Dendritic cell treated with granulocyte-macrophage colony-stimulating factor and Interleukin-4, amounts not matched to agents 40 ng/mL and 50 ng/mL, for 4 days (primary cell): ENCODE measurements at regions not wholly inside any gene's neighbourhood (a gene's known extent, or its start where the extent isn't known, plus 50 kb on each side); places are given as distances from the start of the nearest gene placed in this dataset.
"Not testable (repeated sequence)": the region's sequence is repeated elsewhere in the genome, so short reads cannot be mapped to it uniquely, and the experiment has no call there.

Experiments used
- H3K27ac Mint-ChIP-seq: one replicate; pipeline ENCODE4 v1.8.0; 2022; ENCODE audit warnings: mild to moderate bottlenecking, mixed read lengths
- H3K27me3 Mint-ChIP-seq: one replicate; pipeline ENCODE4 v1.8.0; 2022; ENCODE audit warnings: mild to moderate bottlenecking, mixed read lengths
- H3K36me3 Mint-ChIP-seq: one replicate; pipeline ENCODE4 v1.8.0; 2022; ENCODE audit warnings: low read depth, mixed read lengths
- H3K4me1 Mint-ChIP-seq: one replicate; pipeline ENCODE4 v1.8.0; 2022; ENCODE audit warnings: low read depth, mixed read lengths
- H3K4me3 Mint-ChIP-seq: one replicate; pipeline ENCODE4 v1.8.0; 2022; ENCODE audit warnings: mild to moderate bottlenecking, moderate library complexity, mixed read lengths
- H3K9me3 Mint-ChIP-seq: one replicate; pipeline ENCODE4 v1.8.0; 2022; ENCODE audit warnings: mixed read lengths
- intact Hi-C: fragments of 100-400 bp; cut with micrococcal nuclease; formaldehyde crosslinking; loops from one replicate; pipeline ENCODE4 v1.15.0; 2022

GRCh38 chr5:99339758-99340157 lies 411.0 kb upstream of the CHD1 start:
- H3K4me3 Mint-ChIP-seq, H3K27ac Mint-ChIP-seq, intact Hi-C loops, H3K4me1 Mint-ChIP-seq, H3K36me3 Mint-ChIP-seq, H3K27me3 Mint-ChIP-seq: not testable (repeated sequence)
- H3K9me3 Mint-ChIP-seq, result peaks cover 32% of the 10 kb centered on the region

DNA sequence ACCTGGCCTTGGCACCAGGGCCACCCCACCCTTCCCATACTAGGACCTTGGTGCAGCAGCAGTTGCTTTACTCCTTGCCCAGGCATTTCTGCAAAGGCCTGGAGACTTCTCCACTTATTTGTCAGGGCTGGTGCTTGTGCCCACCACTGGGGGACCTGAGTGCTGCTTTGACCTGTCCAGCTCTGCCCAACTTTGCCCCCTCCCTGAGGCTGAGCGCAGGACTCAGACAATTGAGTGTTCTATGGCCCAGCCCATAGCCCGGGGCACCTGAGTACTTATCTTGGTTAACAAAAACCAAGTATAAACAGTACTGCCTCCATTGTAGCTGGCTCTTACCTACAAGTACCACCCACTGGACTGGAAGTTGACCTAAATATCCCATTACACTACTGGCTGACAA lies 406.1 kb upstream of the CHD1 start:
- no peak overlapping the region for H3K27ac Mint-ChIP-seq
- H3K36me3 Mint-ChIP-seq, result no peaks in the 10 kb centered on the region
- H3K27me3 Mint-ChIP-seq, result no peaks in the 10 kb centered on the region
- H3K4me3 Mint-ChIP-seq, result no peak overlapping the region
- no peaks in the 10 kb centered on the region for H3K4me1 Mint-ChIP-seq
- H3K9me3 Mint-ChIP-seq, result peaks cover 18% of the 10 kb centered on the region
- intact Hi-C loops, result no loop called here

GRCh38 chr5:99331061-99331460 lies 402.3 kb upstream of the CHD1 start:
- Mint-ChIP-seq H3K9me3 (peaks cover 6% of the 10 kb centered on the region), H3K27me3 (peaks cover 3% of the 10 kb centered on the region), H3K36me3 (no peaks in the 10 kb centered on the region), H3K4me1 (no peaks in the 10 kb centered on the region), H3K27ac (no peak overlapping the region), H3K4me3 (no peak overlapping the region)
- intact Hi-C loops, result no loop called here

DNA sequence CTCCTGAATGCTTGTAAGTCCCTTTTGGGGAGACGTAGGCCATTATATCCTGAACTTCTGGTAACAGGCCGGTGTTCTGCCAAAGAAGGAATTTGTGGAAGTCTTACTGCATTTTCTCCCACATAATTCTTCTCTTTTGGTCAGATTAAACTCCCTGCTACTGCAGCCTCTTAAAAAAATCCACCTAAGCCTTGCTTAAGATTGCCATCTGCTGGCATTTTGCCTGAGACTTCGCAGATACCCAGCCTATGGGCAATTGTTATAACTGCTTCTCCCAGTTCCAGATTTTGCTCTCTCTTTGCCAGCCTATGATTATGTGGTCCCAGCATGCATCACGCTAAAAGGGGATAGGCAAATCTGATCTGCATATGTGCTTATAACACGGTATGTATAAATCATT lies 391.6 kb upstream of the CHD1 start:
- no peak overlapping the region for H3K4me3 Mint-ChIP-seq
- peaks cover 6% of the 10 kb centered on the region for H3K36me3 Mint-ChIP-seq
- no peaks in the 10 kb centered on the region for H3K9me3 Mint-ChIP-seq
- H3K27me3 Mint-ChIP-seq, result peaks cover 9% of the 10 kb centered on the region
- intact Hi-C loops, result loop anchor here (1.0 to 10.0 kb wide), 3 partner anchors 151 to 546 kb away; partner anchors contain the start of gene RGMB
- H3K4me1 Mint-ChIP-seq, result peaks cover 16% of the 10 kb centered on the region
- no peak overlapping the region for H3K27ac Mint-ChIP-seq

GRCh38 chr5:99317136-99317535 lies 388.3 kb upstream of the CHD1 start:
- Mint-ChIP-seq H3K4me3 (no peak overlapping the region), H3K9me3 (no peaks in the 10 kb centered on the region), H3K4me1 (peaks cover 16% of the 10 kb centered on the region), H3K27ac (peak overlapping the region; percentile 68), H3K27me3 (peaks cover under 1% of the 10 kb centered on the region), H3K36me3 (peaks cover 6% of the 10 kb centered on the region)
- intact Hi-C loops, result loop anchor here (10.0 kb wide), 1 partner anchor 412 kb away; no protein-coding TSS in a partner anchor

- H3K9me3 Mint-ChIP-seq, result no peaks in the 10 kb centered on the region
- no peak overlapping the region for H3K4me3 Mint-ChIP-seq
- H3K36me3 Mint-ChIP-seq, result peaks cover 6% of the 10 kb centered on the region
- intact Hi-C loops, result loop anchor here (10.0 kb wide), 1 partner anchor 412 kb away; no protein-coding TSS in a partner anchor
- H3K27me3 Mint-ChIP-seq, result no peaks in the 10 kb centered on the region
- H3K4me1 Mint-ChIP-seq, result peaks cover 16% of the 10 kb centered on the region
- H3K27ac Mint-ChIP-seq, result peak overlapping the region; percentile 68
Measured at GRCh38 chr5:99316484-99316883, 387.7 kb upstream of the CHD1 start.

- H3K4me3 Mint-ChIP-seq, result no peak overlapping the region
- intact Hi-C loops, result loop anchor here (10.0 kb wide), 1 partner anchor 411 kb away; no protein-coding TSS in a partner anchor
- H3K27me3 Mint-ChIP-seq, result no peaks in the 10 kb centered on the region
- peaks cover 6% of the 10 kb centered on the region for H3K36me3 Mint-ChIP-seq
- no peak overlapping the region for H3K27ac Mint-ChIP-seq
- H3K9me3 Mint-ChIP-seq, result no peaks in the 10 kb centered on the region
- H3K4me1 Mint-ChIP-seq, result peaks cover 20% of the 10 kb centered on the region
Measured at GRCh38 chr5:99315413-99316183, 386.8 kb upstream of the CHD1 start.

DNA sequence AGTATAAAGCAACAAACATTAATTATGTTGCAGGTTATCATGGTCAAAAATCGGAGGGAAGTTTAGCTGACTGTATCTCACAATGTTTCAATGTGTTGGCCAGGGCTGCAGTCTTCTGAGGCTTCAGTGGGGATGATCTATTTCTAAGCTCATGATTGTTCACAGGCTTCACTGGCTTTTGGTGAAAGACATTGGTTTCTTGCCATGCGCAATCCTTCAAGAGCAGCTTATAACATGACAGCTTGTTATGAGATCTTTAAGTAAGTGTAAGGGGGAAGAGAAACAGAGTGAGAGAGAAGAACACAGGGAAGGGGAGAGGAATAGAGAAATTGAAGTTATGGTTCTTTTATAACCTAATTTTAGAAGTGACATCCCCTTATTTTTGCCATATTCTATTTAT lies 385.9 kb upstream of the CHD1 start:
- Mint-ChIP-seq H3K36me3 (peaks cover 6% of the 10 kb centered on the region), H3K27ac (no peak overlapping the region), H3K9me3 (no peaks in the 10 kb centered on the region), H3K4me3 (no peak overlapping the region), H3K4me1 (peaks cover 18% of the 10 kb centered on the region), H3K27me3 (no peaks in the 10 kb centered on the region)
- intact Hi-C loops, result loop anchor here (10.0 kb wide), 1 partner anchor 410 kb away; no protein-coding TSS in a partner anchor

GRCh38 chr5:99308131-99308530 lies 379.3 kb upstream of the CHD1 start:
- Mint-ChIP-seq H3K4me3 (no peak overlapping the region), H3K27me3 (no peaks in the 10 kb centered on the region), H3K27ac (no peak overlapping the region)

DNA sequence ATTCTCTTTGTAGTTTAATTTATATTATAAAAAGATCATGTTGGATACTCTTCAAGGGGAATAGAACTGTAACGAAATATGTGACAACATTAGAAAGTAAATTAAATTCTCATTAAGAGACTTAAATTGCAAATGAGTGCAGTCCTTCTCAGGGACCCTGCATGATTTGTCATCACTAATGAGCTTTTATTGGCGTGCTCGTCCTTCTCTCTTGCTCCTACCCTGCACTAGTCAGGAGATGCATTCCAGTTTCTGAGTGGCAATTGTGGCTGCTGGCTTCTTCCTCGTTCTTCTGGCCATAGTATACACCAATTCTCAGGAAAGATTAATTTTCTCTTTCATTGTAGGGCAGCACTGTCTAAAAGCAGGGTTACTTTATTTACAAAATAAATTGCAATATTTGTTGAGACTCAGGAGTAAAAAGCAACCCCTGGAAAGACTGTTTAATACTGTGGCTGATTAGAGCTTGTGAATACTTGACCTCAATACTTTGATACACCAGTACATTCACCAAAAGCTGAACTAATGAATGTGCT lies 376.3 kb upstream of the CHD1 start:
- intact Hi-C loops, result no loop called here
- Mint-ChIP-seq H3K27ac (no peak overlapping the region), H3K4me3 (no peak overlapping the region), H3K9me3 (peaks cover 10% of the 10 kb centered on the region), H3K27me3 (no peaks in the 10 kb centered on the region), H3K4me1 (peaks cover 10% of the 10 kb centered on the region), H3K36me3 (no peaks in the 10 kb centered on the region)

More at GRCh38 chr5:99308131-99308530, 379.3 kb upstream of the CHD1 start:
- Mint-ChIP-seq H3K9me3 (no peaks in the 10 kb centered on the region), H3K4me1 (peaks cover 17% of the 10 kb centered on the region), H3K36me3 (no peaks in the 10 kb centered on the region)
- intact Hi-C loops, result no loop called here

GRCh38 chr5:99285606-99286005 lies 356.8 kb upstream of the CHD1 start:
- Mint-ChIP-seq H3K27ac (no peak overlapping the region), H3K36me3 (no peaks in the 10 kb centered on the region), H3K4me3 (no peak overlapping the region), H3K27me3 (no peaks in the 10 kb centered on the region), H3K9me3 (no peaks in the 10 kb centered on the region), H3K4me1 (no peaks in the 10 kb centered on the region)
- intact Hi-C loops, result no loop called here

GRCh38 chr5:99275128-99275527 lies 346.3 kb upstream of the CHD1 start:
- Mint-ChIP-seq H3K27ac (no peak overlapping the region), H3K27me3 (peaks cover 8% of the 10 kb centered on the region), H3K36me3 (no peaks in the 10 kb centered on the region), H3K4me3 (no peak overlapping the region), H3K4me1 (no peaks in the 10 kb centered on the region), H3K9me3 (peaks cover 9% of the 10 kb centered on the region)
- intact Hi-C loops, result no loop called here

DNA sequence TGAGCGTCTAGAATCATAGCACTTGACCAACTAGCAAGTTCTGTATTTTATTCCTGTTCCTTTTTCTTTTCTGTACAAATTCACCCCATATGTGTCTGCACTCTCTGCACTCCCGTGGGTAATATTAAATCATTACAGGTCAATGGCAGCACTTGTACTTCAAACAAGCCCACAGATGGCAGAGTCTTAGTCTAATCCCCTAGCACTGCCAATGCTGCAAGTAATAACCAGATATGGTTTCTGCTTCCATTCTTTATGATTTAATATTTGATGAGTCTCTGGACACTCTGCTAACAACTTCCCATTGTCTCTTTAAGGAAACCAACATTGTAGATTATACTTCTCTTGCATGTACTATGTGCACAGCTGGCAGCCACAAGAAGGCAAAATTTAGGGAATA lies 343.8 kb upstream of the CHD1 start:
- Mint-ChIP-seq H3K4me3 (no peak overlapping the region), H3K27ac (no peak overlapping the region), H3K9me3 (peaks cover 9% of the 10 kb centered on the region), H3K36me3 (no peaks in the 10 kb centered on the region), H3K27me3 (peaks cover 6% of the 10 kb centered on the region), H3K4me1 (no peaks in the 10 kb centered on the region)
- intact Hi-C loops, result no loop called here

DNA sequence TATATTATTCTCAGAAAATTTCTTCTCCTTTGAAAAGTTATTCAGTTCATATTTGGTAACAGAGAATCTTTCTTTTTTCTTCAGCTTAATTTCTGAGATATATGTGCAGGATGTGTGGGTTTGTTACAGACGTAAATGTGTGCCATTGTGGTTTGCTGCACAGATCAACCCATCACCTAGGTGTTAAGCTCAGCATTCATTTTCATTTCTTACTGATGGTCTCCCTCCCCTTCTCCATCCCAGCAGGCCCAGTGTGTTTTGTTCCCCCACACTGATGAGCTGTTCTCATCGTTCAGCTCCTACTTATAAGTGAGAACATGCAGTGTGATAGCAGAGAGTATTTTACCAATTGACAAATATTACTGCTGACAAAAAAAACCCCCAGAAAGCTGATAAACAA lies 330.0 kb upstream of the CHD1 start:
- Mint-ChIP-seq H3K36me3 (no peaks in the 10 kb centered on the region), H3K4me1 (no peaks in the 10 kb centered on the region), H3K27me3 (peaks cover 2% of the 10 kb centered on the region), H3K27ac (no peak overlapping the region), H3K9me3 (peaks cover 37% of the 10 kb centered on the region), H3K4me3 (no peak overlapping the region)
- intact Hi-C loops, result no loop called here
